Prostate gland (tissue), 2 donors: ENCODE measurements at regions not wholly inside any gene's neighbourhood (a gene's known extent, or its start where the extent isn't known, plus 50 kb on each side); places are given as distances from the start of the nearest gene placed in this dataset.

Experiments used
- DNase-seq: peaks from one replicate; pipeline ENCODE4 v3.0.0-alpha.2; 2019; ENCODE audit warnings: low spot score
- H3K27ac ChIP-seq, 2 donors: fragments of 200-600 bp; sonication (generic); 2 replicates each; pipeline ENCODE4 v1.5.1; 2017 to 2019
- H3K27me3 ChIP-seq: fragments of 200-600 bp; sonication (generic); replicated peaks from 2 replicates; pipeline ENCODE4 v1.5.1; 2019; ENCODE audit not compliant: insufficient read depth
- H3K36me3 ChIP-seq, 2 donors: fragments of 200-600 bp; sonication (generic); 1 replicate in 1 of 2; 2 replicates in 1 of 2; pipeline versions ENCODE4 v1.5.1 to v1.8.1; 2017 to 2019
- H3K4me1 ChIP-seq: fragments of 200-600 bp; sonication (generic); replicated peaks from 2 replicates; pipeline ENCODE4 v1.5.1; 2019
- H3K4me3 ChIP-seq, 2 donors: fragments of 200-600 bp; sonication (generic); 2 replicates each; pipeline ENCODE4 v1.5.1; 2017 to 2019
- H3K9me3 ChIP-seq: fragments of 200-600 bp; sonication (generic); 2 replicates; pipeline ENCODE4 v1.5.1; 2017
- CTCF ChIP-seq, 4 experiments: fragments of 200-600 bp in 2 of 4; fragments of 450-650 bp in 2 of 4; sonication (generic) in 2 of 4; IDR thresholded peaks; 1 replicate in 3 of 4; 2 replicates in 1 of 4; pipeline ENCODE4 v1.5.1; 2016 to 2019; ENCODE audit warnings: antibody characterized with exemption in 4 of 4, mild to moderate bottlenecking in 2 of 4, moderate library complexity in 2 of 4
- POLR2A ChIP-seq: fragments of 450-650 bp; IDR thresholded peaks from one replicate; pipeline ENCODE4 v1.6.1; 2016; ENCODE audit warnings: antibody characterized with exemption, mild to moderate bottlenecking
- POLR2AphosphoS5 ChIP-seq: sonication (generic); formaldehyde crosslinking; IDR thresholded peaks from one replicate; pipeline ENCODE4 v1.6.1; 2017; ENCODE audit warnings: antibody characterized with exemption
- WGBS: methylation state at CpG from one replicate; pipeline ENCODE4 v1.1.5; 2018; 5-methylcytosine and 5-hydroxymethylcytosine counted together
- intact Hi-C: fragments of 100-400 bp; cut with DNase I; formaldehyde crosslinking; loops from one replicate; pipeline ENCODE4 v1.14.2; 2022

- DNase-seq = no peak
- no peaks in the 10 kb centered on the region for H3K27me3 ChIP-seq
- H3K4me1 ChIP-seq = no peaks in the 10 kb centered on the region
- intact Hi-C loops = no loop called here
- no peak overlapping the region for H3K27ac ChIP-seq
- TF ChIP-seq CTCF (IDR thresholded peaks at IDR 0.05) = no peak
- TF ChIP-seq POLR2A = no peak
- 93% methylated on average over 1 of the region's 1 CpG for WGBS
- no peak overlapping the region for H3K4me3 ChIP-seq
- no peaks in the 10 kb centered on the region for H3K9me3 ChIP-seq
- no peaks in the 10 kb centered on the region for H3K36me3 ChIP-seq
Observed at GRCh38 chr4:154998773-154999172, 209.7 kb upstream of the NPY2R start.

DNA sequence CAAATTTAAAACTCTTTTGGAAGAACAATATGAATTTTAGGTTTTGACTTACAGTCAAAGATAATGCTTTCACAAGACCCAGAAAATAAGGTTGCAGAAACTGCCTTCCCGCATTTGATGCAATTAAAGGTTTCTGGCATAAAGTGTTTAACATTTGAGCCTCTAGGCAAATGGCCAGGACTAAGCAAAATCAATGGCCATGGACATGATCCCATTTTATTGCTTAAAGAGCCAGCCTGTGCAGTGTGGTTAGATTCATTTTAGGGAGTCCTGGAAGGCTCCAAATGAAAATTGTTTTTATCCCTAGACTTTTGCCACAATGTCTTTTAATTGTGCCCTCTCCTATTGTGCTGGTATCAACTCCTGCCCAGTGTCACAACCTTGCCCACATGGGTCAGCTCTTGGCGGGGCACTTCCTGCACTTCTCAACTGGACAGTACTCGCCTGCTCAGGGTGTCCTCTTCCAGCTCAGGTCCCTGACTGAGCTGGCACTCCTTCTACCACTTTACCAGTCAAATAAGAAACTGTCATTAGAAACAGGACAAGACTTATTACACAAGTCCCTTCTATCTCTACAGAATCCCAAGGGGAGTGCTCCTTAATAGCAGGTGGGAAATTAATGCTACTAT, 208.4 kb upstream of the NPY2R start:
- 88% methylated on average over 3 of the region's 3 CpGs for WGBS
- Histone ChIP-seq H3K4me1 (no peaks in the 10 kb centered on the region), H3K9me3 (no peaks in the 10 kb centered on the region), H3K36me3 (no peaks in the 10 kb centered on the region), H3K27ac (no peak overlapping the region), H3K27me3 (no peaks in the 10 kb centered on the region), H3K4me3 (no peak overlapping the region)
- DNase-seq = no peak
- intact Hi-C loops = no loop called here
- TF ChIP-seq POLR2AphosphoS5 (no peak), CTCF (IDR thresholded peaks at IDR 0.05) (no peak), POLR2A (no peak)

- no peaks in the 10 kb centered on the region for H3K27me3 ChIP-seq
- no peaks in the 10 kb centered on the region for H3K9me3 ChIP-seq
- H3K4me3 ChIP-seq = no peak overlapping the region
- H3K27ac ChIP-seq = no peak overlapping the region
- no peaks in the 10 kb centered on the region for H3K36me3 ChIP-seq
- intact Hi-C loops = no loop called here
- H3K4me1 ChIP-seq = no peaks in the 10 kb centered on the region
- TF ChIP-seq CTCF (IDR thresholded peaks at IDR 0.05) = no peak
- TF ChIP-seq POLR2A = no peak
- TF ChIP-seq POLR2AphosphoS5 = no peak
- 70% methylated on average over 2 of the region's 2 CpGs for WGBS
- DNase-seq = no peak
Observed at GRCh38 chr4:155001251-155001650, 207.2 kb upstream of the NPY2R start.

- Histone ChIP-seq H3K27me3 (no peaks in the 10 kb centered on the region), H3K27ac (no peak overlapping the region), H3K9me3 (no peaks in the 10 kb centered on the region), H3K4me1 (no peaks in the 10 kb centered on the region), H3K4me3 (no peak overlapping the region), H3K36me3 (no peaks in the 10 kb centered on the region)
- TF ChIP-seq POLR2A (no peak), CTCF (IDR thresholded peaks at IDR 0.05) (no peak), POLR2AphosphoS5 (no peak)
- intact Hi-C loops = no loop called here
- 73% methylated on average over 5 of the region's 5 CpGs for WGBS
- DNase-seq = no peak
Observed at GRCh38 chr4:155005395-155006090, 202.9 kb upstream of the NPY2R start.

- Histone ChIP-seq H3K27ac (no peak overlapping the region), H3K4me3 (no peak overlapping the region), H3K36me3 (no peaks in the 10 kb centered on the region), H3K4me1 (no peaks in the 10 kb centered on the region), H3K9me3 (no peaks in the 10 kb centered on the region), H3K27me3 (no peaks in the 10 kb centered on the region)
- no peak for TF ChIP-seq CTCF (IDR thresholded peaks at IDR 0.05)
- no peak for TF ChIP-seq POLR2AphosphoS5
- no peak for TF ChIP-seq POLR2A
- intact Hi-C loops = no loop called here
- WGBS = 77% methylated on average over 1 of the region's 1 CpG
- no peak for DNase-seq
Observed at GRCh38 chr4:155007660-155008176, 200.7 kb upstream of the NPY2R start.
